H9 (cell line): ENCODE measurements at regions not wholly inside any gene's neighbourhood (a gene's known extent, or its start where the extent isn't known, plus 50 kb on each side); places are given as distances from the start of the nearest gene placed in this dataset.

Experiments used
- DNase-seq: peaks from one replicate; pipeline ENCODE4 v3.0.0-alpha.2; 2017
- H2AFZ ChIP-seq: one replicate; pipeline ENCODE4 v1.6.1; 2013; ENCODE audit warnings: mild to moderate bottlenecking, low read length, control low read depth, moderate library complexity
- H2AK5ac ChIP-seq: 2 replicates; pipeline ENCODE4 v1.6.1; 2013; ENCODE audit warnings: low read length, control low read depth, mixed read lengths; ENCODE audit not compliant: insufficient read length
- H2BK120ac ChIP-seq: one replicate; pipeline ENCODE4 v1.6.1; 2013; ENCODE audit warnings: low read depth, mild to moderate bottlenecking, low read length, control low read depth, inconsistent platforms; ENCODE audit not compliant: poor library complexity, severe bottlenecking
- H2BK12ac ChIP-seq: 2 replicates; pipeline ENCODE4 v1.6.1; 2013; ENCODE audit warnings: low read length, control low read depth, mixed read lengths, low read depth; ENCODE audit not compliant: insufficient read length
- H2BK15ac ChIP-seq: 2 replicates; pipeline ENCODE4 v1.6.1; 2013; ENCODE audit warnings: low read depth, low read length, control low read depth
- H2BK20ac ChIP-seq: one replicate; pipeline ENCODE4 v1.6.1; 2013; ENCODE audit warnings: low read depth, mild to moderate bottlenecking, low read length, control low read depth, inconsistent platforms; ENCODE audit not compliant: poor library complexity, severe bottlenecking
- H2BK5ac ChIP-seq: 2 replicates; pipeline ENCODE4 v1.6.1; 2013; ENCODE audit warnings: low read length, control low read depth, mixed read lengths; ENCODE audit not compliant: insufficient read length
- H3K14ac ChIP-seq: 2 replicates; pipeline ENCODE4 v1.6.1; 2013; ENCODE audit warnings: low read length, control low read depth; ENCODE audit not compliant: insufficient read depth
- H3K18ac ChIP-seq: 2 replicates; pipeline ENCODE4 v1.6.1; 2013; ENCODE audit warnings: low read depth, mild to moderate bottlenecking, mixed read lengths, low read length, control low read depth; ENCODE audit not compliant: insufficient read length
- H3K23ac ChIP-seq: 2 replicates; pipeline ENCODE4 v1.6.1; 2013; ENCODE audit warnings: low read length, control low read depth, mixed read lengths, low read depth; ENCODE audit not compliant: insufficient read length
- H3K23me2 ChIP-seq: 2 replicates; pipeline ENCODE4 v1.6.1; 2013; ENCODE audit warnings: low read depth, mild to moderate bottlenecking, mixed read lengths, low read length, control low read depth; ENCODE audit not compliant: insufficient read length, poor library complexity, severe bottlenecking
- H3K27ac ChIP-seq: 2 replicates; pipeline ENCODE4 v1.5.1; 2013; ENCODE audit warnings: low read length, control low read depth, mixed read lengths, low read depth; ENCODE audit not compliant: insufficient read length
- H3K27me3 ChIP-seq: 2 replicates; pipeline ENCODE4 v1.6.1; 2013; ENCODE audit warnings: low read length, control low read depth, inconsistent platforms; ENCODE audit not compliant: insufficient read depth
- H3K4ac ChIP-seq: 2 replicates; pipeline ENCODE4 v1.6.1; 2013; ENCODE audit warnings: low read depth, mild to moderate bottlenecking, control low read depth, inconsistent platforms, low read length, moderate library complexity
- H3K4me1 ChIP-seq: 2 replicates; pipeline ENCODE4 v1.6.1; 2013; ENCODE audit warnings: low read length, control low read depth, inconsistent platforms; ENCODE audit not compliant: insufficient read depth
- H3K4me2 ChIP-seq: 2 replicates; pipeline ENCODE4 v1.6.1; 2013; ENCODE audit warnings: low read length, control low read depth, mixed read lengths; ENCODE audit not compliant: insufficient read length, insufficient read depth
- H3K56ac ChIP-seq: 2 replicates; pipeline ENCODE4 v1.6.1; 2013; ENCODE audit warnings: low read depth, mild to moderate bottlenecking, mixed read lengths, low read length, control low read depth; ENCODE audit not compliant: insufficient read length
- H3K79me1 ChIP-seq: 2 replicates; pipeline ENCODE4 v1.6.1; 2013; ENCODE audit warnings: low read depth, mild to moderate bottlenecking, moderate library complexity, low read length, control low read depth, inconsistent platforms; ENCODE audit not compliant: insufficient read depth, poor library complexity, severe bottlenecking
- H3K79me2 ChIP-seq: 2 replicates; pipeline ENCODE4 v1.6.1; 2013; ENCODE audit warnings: low read length, control low read depth, inconsistent platforms; ENCODE audit not compliant: insufficient read depth
- H3K9ac ChIP-seq: 2 replicates; pipeline ENCODE4 v1.6.1; 2013; ENCODE audit warnings: low read length, control low read depth, mixed read lengths; ENCODE audit not compliant: insufficient read length; ENCODE audit errors: extremely low read depth
- H3K9me3 ChIP-seq: one replicate; pipeline ENCODE4 v1.6.1; 2013; ENCODE audit warnings: low read depth, low read length, inconsistent platforms; ENCODE audit not compliant: control insufficient read depth
- H3T11ph ChIP-seq: one replicate; pipeline ENCODE4 v1.6.1; 2013; ENCODE audit warnings: mild to moderate bottlenecking, low read length, control low read depth, inconsistent platforms
- H4K20me1 ChIP-seq: one replicate; pipeline ENCODE4 v1.6.1; 2013; ENCODE audit not compliant: control insufficient read depth, insufficient read length, insufficient read depth
- H4K5ac ChIP-seq: 2 replicates; pipeline ENCODE4 v1.6.1; 2013; ENCODE audit warnings: low read depth, mild to moderate bottlenecking, mixed read lengths, low read length, control low read depth; ENCODE audit not compliant: insufficient read length
- H4K8ac ChIP-seq: replicated peaks from 2 replicates; pipeline ENCODE4 v1.6.1; 2013; ENCODE audit warnings: low read length, control low read depth, mixed read lengths, low read depth; ENCODE audit not compliant: insufficient read length
- H4K91ac ChIP-seq: 2 replicates; pipeline ENCODE4 v1.6.1; 2013; ENCODE audit warnings: low read depth, mild to moderate bottlenecking, moderate library complexity, mixed read lengths, low read length, control low read depth; ENCODE audit not compliant: insufficient read length
- H3K27ac Mint-ChIP-seq, 3 experiments: 2 replicates in 2 of 3; 3 replicates in 1 of 3; pipeline ENCODE4 v1.8.0; 2020 to 2021; ENCODE audit warnings: mixed read lengths in 3 of 3, mild to moderate bottlenecking in 1 of 3, moderate library complexity in 1 of 3
- H3K27me3 Mint-ChIP-seq: 2 replicates; pipeline ENCODE4 v1.8.0; 2021; ENCODE audit warnings: low read depth, mild to moderate bottlenecking, moderate library complexity, mixed read lengths
- H3K36me3 Mint-ChIP-seq, 3 experiments: 2 replicates in 2 of 3; 3 replicates in 1 of 3; pipeline ENCODE4 v1.8.0; 2020 to 2021; ENCODE audit warnings: low read depth in 3 of 3, mixed read lengths in 3 of 3; ENCODE audit not compliant: insufficient read depth in 1 of 3
- H3K4me1 Mint-ChIP-seq, 2 experiments: 2 replicates each; pipeline ENCODE4 v1.8.0; 2020; ENCODE audit warnings: mixed read lengths in 2 of 2
- H3K4me3 Mint-ChIP-seq, 2 experiments: 2 replicates in 1 of 2; 3 replicates in 1 of 2; pipeline ENCODE4 v1.8.0; 2020 to 2021; ENCODE audit warnings: mild to moderate bottlenecking in 2 of 2, mixed read lengths in 2 of 2, moderate library complexity in 1 of 2
- H3K9me3 Mint-ChIP-seq, 2 experiments: 2 replicates in 1 of 2; 3 replicates in 1 of 2; pipeline ENCODE4 v1.8.0; 2020; ENCODE audit warnings: mild to moderate bottlenecking in 2 of 2, mixed read lengths in 2 of 2, moderate library complexity in 1 of 2
- CTCF ChIP-seq: fragments of 200-600 bp; sonication (generic); conservative IDR thresholded peaks from 3 replicates; pipeline ENCODE4 v1.8.0; 2021; ENCODE audit warnings: antibody characterized with exemption, mild to moderate bottlenecking
- WGBS: extraction: QIAGEN DNeasy Blood & Tissue Kit; methylation state at CpG from one replicate; pipeline ENCODE4 v1.1.7; 2013; ENCODE audit warnings: missing lambda C conversion rate, low lambda C conversion rate, mixed read lengths; ENCODE audit not compliant: insufficient read length; ENCODE audit errors: extremely low coverage; 5-methylcytosine and 5-hydroxymethylcytosine counted together

GRCh38 chr10:121053151-121053550 is 202.0 kb downstream of the WDR11 start:
- no peak overlapping the region for H4K8ac ChIP-seq
- no peaks in the 10 kb centered on the region for H3K4me1 ChIP-seq
- DNase-seq: no peak
- WGBS: no CpG with 5 or more reads among the region's 3 CpGs
- Mint-ChIP-seq H3K36me3 (no peaks in the 10 kb centered on the region), H3K9me3 (peaks cover 3% of the 10 kb centered on the region in 2 experiments; a peak in 4 of 5 replicates), H3K4me3 (no peak overlapping the region), H3K4me1 (no peaks in the 10 kb centered on the region), H3K27me3 (no peaks in the 10 kb centered on the region; the same call in 1 of the 2 replicates), H3K27ac (no peak overlapping the region)
- H4K91ac ChIP-seq: no peak overlapping the region
- TF ChIP-seq CTCF: no peak
- no peak overlapping the region for H3K4ac ChIP-seq
- no peak overlapping the region for H3K9ac ChIP-seq
- H3K23me2 ChIP-seq: no peaks in the 10 kb centered on the region
- no peak overlapping the region for H2BK120ac ChIP-seq
- no peak overlapping the region for H2BK12ac ChIP-seq
- H3K27me3 ChIP-seq: no peaks in the 10 kb centered on the region
- no peak overlapping the region for H3K18ac ChIP-seq
- no peak overlapping the region for H2AK5ac ChIP-seq
- no peak overlapping the region for H4K5ac ChIP-seq
- H2BK5ac ChIP-seq: no peak overlapping the region
- no peak overlapping the region for H2BK20ac ChIP-seq
- no peaks in the 10 kb centered on the region for H3K79me2 ChIP-seq
- no peak overlapping the region for H3K4me2 ChIP-seq
- no peaks in the 10 kb centered on the region for H4K20me1 ChIP-seq
- H3K56ac ChIP-seq: no peak overlapping the region
- no peak overlapping the region for H3K23ac ChIP-seq
- H3K9me3 ChIP-seq: no peaks in the 10 kb centered on the region
- no peak overlapping the region for H3K27ac ChIP-seq
- no peak overlapping the region for H3T11ph ChIP-seq
- H2AFZ ChIP-seq: no peak overlapping the region
- H3K14ac ChIP-seq: no peak overlapping the region
- H3K79me1 ChIP-seq: no peaks in the 10 kb centered on the region
- H2BK15ac ChIP-seq: no peak overlapping the region
